ENCODE measurements at regions not wholly inside any gene's neighbourhood (a gene's known extent, or its start where the extent isn't known, plus 50 kb on each side); places are given as distances from the start of the nearest gene placed in this dataset.
"Not testable (repeated sequence)": the region's sequence is repeated elsewhere in the genome, so short reads cannot be mapped to it uniquely, and the experiment has no call there.

GRCh38 chr11:33553486-33553885 is 147.1 kb downstream of the C11orf91 start:
- no peak for DNase-seq

GRCh38 chr11:33552756-33553155 is 147.9 kb downstream of the C11orf91 start:
- no peak for DNase-seq

- DNase-seq = no peak
Measured at GRCh38 chr11:33551051-33551450, 149.6 kb downstream of the C11orf91 start.

GRCh38 chr11:33549483-33549882 is 151.1 kb downstream of the C11orf91 start:
- DNase-seq = no peak

GRCh38 chr11:33545931-33546330 is 154.7 kb downstream of the C11orf91 start:
- no peak for DNase-seq

GRCh38 chr11:33544593-33545373 is 155.8 kb downstream of the C11orf91 start:
- no peak for DNase-seq

- no peak for DNase-seq
Measured at GRCh38 chr11:33543823-33544222, 156.8 kb downstream of the C11orf91 start.

- no peak for DNase-seq
Measured at GRCh38 chr11:33542921-33543320, 157.7 kb downstream of the C11orf91 start.

- DNase-seq = no peak
Measured at GRCh38 chr11:33540946-33541915, 159.4 kb downstream of the C11orf91 start.

- DNase-seq = no peak
Measured at GRCh38 chr11:33540427-33540826, 160.2 kb downstream of the C11orf91 start.

- no peak for DNase-seq
Measured at GRCh38 chr11:33539751-33540150, 160.9 kb downstream of the C11orf91 start.

GRCh38 chr11:33538726-33539125 is 161.9 kb downstream of the C11orf91 start:
- no peak for DNase-seq

- DNase-seq = no peak
Measured at GRCh38 chr11:33536178-33536577, 164.4 kb downstream of the C11orf91 start.

- no peak for DNase-seq
Measured at GRCh38 chr11:33534575-33534974, 166.1 kb downstream of the C11orf91 start.

GRCh38 chr11:33533386-33534052 is 167.1 kb downstream of the C11orf91 start:
- DNase-seq = no peak

GRCh38 chr11:33532720-33533385 is 167.8 kb downstream of the C11orf91 start:
- no peak for DNase-seq

- no peak for DNase-seq
Measured at GRCh38 chr11:33532257-33532656, 168.4 kb downstream of the C11orf91 start.

GRCh38 chr11:33531743-33532181 is 168.9 kb downstream of the C11orf91 start:
- no peak for DNase-seq

GRCh38 chr11:33530815-33531214 is 169.8 kb downstream of the C11orf91 start:
- no peak for DNase-seq

- no peak for DNase-seq
Measured at GRCh38 chr11:33529461-33529860, 171.2 kb downstream of the C11orf91 start.

- DNase-seq = not testable (repeated sequence)
Measured at GRCh38 chr11:33527738-33528137, 172.9 kb downstream of the C11orf91 start.

GRCh38 chr11:33525789-33526188 is 174.8 kb downstream of the C11orf91 start:
- no peak for DNase-seq

GRCh38 chr11:33521384-33521783 is 179.2 kb downstream of the C11orf91 start:
- no peak for DNase-seq
